ENCODE measurements at regions not wholly inside any gene's neighbourhood (a gene's known extent, or its start where the extent isn't known, plus 50 kb on each side); places are given as distances from the start of the nearest gene placed in this dataset.

DNA sequence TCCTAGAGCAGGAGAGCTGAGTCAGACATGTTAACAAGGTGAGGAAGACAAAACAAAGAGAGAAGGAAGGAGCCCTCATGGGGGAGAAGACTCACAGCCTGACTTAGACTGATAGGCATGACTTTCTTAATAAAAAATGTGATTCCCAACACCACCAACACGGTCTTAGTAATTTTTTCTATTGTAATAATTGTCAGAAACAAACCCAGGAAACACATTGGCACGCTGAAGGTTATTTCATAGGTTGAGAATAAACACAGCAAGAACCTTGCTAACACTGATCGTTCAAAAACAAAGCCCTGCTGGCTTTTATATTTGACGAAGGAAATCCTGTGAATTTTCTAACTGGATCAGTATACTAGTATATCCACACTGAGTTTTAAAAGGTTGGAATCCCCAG, 286.8 kb downstream of the HACE1 start:
- DNase-seq = no peak

DNA sequence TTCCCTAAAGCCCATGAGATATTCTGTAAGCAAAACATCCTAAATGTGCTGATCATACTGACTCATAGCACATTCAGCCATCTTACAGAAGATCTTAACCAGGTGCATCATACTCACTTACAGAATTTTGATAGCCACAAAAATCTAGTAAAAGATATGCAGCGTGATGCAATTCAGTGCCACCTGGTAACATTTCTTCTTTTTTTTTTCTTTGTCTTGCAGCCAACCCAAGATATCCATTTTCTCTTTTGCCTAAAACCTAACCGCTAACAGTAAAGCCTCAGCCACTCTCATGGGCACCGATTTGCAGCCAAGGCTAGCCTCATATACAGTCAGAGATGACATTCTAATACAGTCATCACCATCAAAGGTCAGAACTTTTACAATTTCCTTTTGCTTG, 293.3 kb downstream of the HACE1 start:
- DNase-seq = no peak

DNA sequence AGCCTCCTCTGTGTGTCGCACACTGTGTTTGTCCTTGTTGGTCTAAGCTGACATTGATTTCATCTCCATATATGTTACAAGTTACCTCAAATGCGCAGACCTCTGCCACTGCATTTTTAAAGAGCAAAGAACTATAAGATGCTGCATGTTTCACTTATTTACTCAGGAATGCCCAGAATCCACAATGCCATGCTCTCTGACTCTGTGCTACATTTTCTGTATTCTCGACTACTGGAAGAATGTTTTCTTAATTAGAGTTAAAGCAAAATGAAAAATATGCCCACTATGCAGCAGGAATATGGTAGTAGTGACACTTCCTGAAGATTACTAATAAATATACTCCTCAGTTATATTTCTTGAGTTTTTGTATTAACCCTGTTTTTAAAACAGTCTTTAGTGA, 296.4 kb downstream of the HACE1 start:
- DNase-seq = no peak

DNA sequence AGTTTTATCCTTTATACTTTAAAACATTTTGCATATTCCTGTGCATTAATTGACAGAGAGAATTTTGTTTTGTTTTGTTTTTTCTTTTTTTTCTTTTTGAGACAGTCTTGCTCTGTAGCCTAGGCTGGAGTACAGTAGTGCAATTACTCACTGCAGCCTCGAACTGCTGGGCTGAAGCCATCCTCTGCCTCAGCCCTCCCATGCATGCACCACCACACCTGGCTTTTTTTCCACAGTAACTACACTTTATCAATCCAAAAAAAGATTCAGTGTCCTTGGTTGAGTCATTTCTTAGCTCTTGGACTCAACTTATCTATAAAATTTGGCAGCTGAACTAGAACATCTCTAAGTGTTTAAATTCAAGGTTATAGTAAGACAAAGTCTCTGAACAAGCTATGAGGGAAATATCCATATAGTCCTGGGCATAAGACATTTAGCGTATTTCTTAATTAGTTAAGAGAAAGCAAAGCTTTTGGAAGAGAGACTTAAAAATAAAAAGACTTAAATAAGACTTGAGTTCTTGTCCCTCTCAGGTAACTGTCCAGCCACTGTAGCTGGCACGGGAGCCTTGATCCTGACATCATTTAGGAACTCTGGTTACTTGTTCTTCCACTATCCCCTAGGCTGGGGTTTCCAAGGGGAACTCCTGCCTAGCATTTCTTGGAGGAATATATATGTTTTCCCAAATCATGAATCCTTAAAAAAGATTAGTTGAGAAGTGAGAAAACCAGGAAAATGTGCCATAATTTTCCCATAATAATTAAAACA, 300.1 kb downstream of the HACE1 start:
- no peak for DNase-seq

DNA sequence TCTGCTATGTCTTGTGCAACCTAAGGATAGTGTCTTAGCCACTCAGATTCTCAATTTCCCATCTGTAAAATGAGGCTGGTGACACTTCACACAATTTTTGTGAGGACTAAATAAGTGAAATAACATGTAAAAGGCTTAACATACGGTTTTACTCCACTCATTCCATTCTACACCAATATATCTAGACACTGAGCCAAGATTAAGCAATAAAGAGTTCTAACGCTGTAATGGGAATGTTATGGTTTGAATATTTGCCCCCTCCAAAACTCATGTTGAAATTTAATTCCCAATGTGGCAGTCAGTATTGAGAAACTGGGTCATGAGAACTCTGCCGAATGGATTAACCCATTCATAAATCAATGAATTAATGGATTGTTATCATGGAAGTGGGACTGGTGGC, 301.0 kb downstream of the HACE1 start:
- DNase-seq = no peak

DNA sequence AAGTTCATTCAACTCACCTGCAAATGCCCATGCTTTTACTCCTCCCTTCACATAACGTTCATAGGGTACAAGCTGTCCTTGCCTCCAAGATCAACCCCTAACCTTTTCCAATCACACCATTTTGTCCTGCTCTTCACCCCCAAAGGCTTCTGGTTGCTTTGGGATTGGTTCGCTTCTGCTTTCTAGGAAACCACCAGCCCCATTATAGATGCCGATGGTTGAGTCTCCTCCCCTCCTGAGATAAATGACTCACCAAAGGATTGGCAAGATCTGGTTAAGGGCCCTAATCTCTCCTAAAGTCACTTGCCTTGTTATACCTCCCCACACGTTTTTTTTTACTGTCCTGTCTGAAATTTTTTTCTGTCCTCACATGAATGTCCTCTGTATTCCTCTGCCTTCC, 311.4 kb downstream of the HACE1 start:
- no peak for DNase-seq

DNA sequence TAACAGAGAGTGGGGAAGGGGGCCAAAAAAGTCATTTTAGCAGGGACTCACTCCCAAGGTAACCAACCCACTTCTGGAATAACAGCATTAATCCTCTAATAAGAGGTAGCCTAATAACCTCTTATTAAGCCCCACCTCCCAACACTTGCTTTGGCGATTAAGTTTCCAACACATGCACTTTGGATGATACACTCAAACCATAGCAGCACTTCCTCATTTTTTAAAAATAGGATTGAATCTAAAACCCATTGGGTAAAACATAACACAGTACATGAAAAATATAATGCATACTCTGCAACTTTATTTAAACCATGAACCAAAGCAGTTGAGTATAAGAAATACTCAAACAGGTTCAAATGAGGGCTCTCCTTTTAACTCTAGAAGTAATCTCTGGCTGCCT, 318.3 kb downstream of the HACE1 start:
- no peak for DNase-seq

DNA sequence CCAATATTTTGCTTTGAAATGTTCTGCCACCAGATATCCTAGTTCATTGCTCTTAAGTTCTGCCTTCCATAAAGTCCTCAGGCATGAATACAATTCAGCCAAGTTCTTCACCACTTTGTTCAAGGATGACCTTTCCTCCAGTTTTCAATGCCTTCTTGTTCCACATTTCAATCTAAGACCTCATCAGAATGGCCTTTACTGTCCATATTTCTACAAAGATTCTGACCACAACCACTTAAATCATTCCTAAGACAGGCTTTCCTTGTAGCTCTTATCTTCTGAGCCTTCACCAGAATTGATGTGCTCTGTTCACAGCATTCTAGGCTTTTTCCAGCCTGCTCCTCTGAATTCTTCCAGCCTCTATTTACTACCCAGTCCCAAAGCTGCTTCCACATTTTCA, 319.0 kb downstream of the HACE1 start:
- no peak for DNase-seq

DNA sequence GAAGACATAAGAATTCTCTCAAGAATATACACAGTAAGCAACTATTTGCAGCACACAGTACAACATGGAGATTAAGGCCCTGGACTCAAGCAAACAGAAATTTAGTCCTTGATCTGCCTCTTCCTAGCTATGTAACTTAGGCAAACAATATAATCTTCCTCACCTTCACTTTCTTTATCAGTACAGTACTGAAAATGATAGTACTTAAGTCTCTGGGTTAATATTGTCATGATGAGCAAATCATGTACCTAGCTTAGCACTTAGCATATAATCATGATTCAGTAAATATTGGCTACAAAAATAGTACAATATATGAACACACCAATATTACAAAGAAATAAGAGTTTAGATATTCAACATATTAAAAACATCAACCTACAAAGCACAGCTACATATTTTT, 320.5 kb downstream of the HACE1 start:
- DNase-seq = no peak

DNA sequence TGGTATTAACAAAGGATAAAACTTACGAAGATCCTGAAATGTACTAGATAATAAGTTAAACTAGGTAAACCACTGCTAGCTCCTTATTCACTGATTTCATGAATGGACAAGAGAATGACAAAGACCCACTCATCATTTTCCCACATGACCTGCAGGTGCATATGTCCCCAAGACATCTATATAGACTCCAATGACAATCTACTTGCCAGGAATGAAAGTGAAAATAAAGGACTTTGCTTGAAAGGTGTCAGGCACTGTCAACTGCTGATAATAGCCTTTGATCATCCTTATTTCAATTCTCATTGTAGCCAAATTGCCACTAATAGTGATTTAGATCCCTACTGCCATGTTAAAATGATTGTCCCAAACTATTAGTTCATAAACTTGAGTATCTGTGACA, 321.8 kb downstream of the HACE1 start:
- DNase-seq = no peak

DNA sequence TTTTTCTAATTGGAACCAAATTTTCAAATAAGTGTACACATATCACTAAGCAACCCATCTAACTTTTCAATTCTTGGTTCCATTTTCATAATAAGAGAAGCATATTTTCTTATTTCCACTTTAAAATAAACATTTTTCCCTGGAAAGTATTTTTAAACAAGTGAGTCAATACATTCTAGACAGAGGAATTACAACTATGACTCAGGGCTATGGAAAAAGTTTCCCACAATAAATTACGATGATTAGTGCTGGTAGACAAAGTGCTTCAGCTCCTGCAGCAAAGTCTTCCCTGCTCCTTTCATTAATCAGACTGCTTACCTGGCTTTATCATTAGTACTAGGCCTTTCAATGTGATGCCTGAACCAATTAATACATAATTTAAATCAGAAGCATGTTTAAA, 322.5 kb downstream of the HACE1 start:
- DNase-seq = no peak

DNA sequence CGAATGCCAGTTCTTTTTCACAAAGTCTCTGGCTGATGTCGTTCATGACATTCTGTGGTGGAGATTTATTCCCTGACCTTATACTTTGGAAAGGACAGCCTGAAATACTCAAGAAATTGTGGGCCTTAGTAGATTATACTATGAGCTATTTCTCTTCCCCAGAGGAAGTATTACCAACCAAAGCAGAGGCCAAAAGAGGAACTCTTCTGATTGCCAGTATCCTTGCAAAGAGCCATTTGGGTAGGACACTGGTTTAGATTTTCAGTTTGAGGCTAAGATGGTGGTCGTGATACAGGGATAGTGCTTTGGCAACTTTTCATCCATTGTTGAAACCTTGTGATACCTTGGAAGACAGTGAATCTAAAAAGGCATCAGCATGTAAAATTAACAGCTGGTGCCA, 327.3 kb downstream of the HACE1 start:
- DNase-seq = no peak

DNA sequence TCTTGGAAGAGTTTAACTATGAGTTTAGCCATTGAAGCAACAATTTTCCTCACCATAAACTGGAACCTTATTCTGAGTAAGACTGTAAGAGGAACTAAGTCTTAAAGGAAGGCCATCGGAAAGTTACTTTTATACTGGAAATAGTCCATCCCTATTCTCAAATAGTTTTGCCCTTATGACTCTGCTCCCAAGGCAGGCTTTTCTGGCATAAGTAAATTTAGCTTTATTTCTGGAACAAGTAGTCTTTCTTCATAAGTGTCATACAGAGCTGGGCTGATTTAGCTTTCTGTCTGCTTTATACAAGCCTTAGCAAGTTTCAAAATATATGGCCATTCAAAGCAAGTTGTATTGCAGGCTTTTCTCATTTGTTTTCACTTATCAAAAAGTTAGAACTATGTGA, 328.1 kb downstream of the HACE1 start:
- DNase-seq = no peak

DNA sequence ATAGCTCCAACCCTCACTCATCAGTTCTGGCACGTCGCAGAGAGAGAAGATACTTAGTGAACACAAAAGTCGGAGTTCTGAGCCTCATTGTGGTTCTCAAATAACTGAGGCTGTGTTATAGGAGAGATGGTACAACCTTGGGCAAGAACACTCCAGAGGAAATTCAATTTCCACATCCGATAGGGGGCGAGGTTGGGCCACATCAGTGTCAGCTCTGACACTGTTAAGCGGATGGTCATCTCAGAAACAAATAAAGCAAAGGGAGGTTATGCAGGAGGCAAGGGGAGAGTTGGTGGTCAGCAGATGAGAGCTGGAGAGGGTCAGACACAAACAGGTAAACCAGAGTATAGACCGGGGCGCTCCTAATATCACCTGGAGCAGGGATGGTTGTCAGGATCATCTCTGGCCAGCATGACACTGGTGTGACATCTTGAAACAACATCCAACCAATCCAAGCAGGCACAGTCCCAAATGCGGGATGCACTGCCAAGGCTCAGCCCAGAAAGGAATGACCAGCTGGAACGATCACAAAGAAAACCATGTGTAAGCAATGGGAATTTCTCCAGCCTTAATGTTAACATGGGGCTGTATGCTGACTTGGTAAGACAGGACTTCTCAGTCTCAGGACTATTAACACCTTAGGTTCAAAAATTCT, 331.8 kb downstream of the HACE1 start:
- DNase-seq = no peak

DNA sequence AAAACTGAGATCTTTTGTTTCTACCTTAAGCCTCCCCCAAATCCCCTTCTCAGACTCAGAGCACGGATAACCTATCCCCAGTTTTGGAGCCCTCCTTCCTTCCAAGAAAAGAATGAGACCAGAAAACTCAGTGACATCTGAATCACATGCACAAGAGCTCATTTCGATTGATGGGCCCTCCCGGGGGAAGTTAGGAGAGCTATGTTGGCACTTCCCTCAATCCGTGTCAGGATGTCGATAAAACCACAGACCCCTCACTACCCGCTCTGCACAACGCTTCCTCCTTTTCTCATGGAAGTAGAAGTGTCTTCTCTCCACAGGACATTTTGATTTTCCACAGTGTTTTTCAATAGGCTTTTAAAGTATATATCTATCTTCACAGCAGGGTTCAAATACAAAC, 332.4 kb downstream of the HACE1 start:
- no peak for DNase-seq

DNA sequence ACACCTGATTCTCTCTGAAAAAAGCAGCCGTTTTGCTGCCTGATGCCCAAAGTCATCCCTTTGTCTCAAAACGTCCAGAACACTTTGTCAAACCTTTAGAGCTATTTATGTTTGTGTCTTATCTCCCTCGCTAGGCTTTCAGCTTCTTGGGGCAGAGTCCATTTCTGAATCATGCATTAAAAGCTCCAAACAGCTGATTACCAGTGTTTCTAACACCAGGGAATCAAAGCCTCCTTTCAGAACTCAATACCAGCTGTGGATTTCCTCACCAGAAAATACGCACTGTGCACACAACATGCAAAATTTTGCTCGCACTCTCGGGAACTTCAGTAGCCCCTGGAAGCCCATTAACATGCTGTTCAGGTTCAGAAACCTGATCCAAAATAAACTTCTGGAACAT, 333.3 kb downstream of the HACE1 start:
- no peak for DNase-seq

DNA sequence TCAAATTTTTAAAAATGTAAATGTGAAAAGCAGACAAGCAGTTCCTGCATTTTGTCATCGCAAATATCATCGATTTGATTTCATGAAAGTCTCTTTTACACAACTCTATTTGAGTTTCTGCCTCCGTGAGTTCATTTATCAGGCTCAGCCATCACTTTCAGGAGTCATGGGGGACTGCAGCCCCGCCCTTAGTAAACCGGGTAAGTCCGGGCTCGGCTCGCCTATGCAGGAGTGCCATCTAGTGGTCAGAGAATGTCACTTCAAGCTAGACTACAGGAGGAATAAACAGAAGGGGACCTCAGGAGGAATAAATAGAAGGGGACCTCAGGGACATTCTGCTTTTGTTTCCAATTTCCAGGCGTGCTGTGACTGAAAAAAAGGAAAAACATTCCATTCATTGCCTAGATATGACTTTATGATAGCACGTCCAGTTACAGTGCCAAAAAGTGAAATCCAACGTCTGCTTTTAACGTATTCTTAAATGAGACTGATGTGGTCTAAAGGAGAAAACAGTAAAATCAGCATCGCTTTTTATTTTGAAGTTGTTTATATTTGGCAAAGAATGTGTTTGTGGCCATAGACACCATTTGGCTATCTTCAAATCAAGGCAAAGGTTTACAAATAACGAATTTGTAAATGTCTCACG, 333.9 kb downstream of the HACE1 start:
- peak; percentile 5 to 29 (median 12) for DNase-seq

DNA sequence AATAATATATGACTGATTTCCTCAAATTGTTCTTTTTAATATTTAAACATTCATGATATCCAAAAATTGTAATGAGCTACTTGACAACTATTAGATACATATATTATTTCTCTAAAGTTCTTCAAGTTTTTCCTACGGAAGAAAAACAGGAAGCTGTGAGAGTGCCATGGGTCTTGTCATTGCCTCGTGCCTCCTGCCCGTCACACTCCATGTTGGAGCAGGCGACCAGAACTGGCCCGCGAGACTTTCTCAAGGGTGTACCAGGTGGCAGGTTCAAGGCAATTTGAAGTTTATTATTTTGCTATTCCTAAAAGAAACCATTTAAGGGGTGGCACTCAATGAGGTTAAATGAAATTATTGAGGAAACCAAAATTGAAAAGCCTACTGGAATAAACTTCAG, 337.2 kb downstream of the HACE1 start:
- no peak for DNase-seq

DNA sequence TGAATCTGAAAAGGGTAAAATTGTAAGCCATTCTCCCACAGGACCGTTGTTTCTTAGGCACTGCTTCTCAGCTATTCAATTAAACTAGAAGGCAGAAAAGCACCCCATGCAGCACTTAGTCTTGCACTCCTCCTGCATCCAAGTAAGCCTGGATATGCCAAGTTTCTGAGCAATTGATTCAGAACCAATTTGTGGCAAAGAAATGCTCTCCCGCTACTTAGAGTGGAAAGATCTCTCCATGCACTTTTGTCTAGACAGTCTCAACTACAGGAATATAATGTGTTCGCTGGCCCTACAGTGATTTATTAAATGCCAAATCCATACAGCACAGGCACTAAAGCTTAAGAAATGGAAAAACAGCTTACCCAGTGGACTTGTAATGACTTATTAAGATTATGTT, 338.5 kb downstream of the HACE1 start:
- no peak for DNase-seq

DNA sequence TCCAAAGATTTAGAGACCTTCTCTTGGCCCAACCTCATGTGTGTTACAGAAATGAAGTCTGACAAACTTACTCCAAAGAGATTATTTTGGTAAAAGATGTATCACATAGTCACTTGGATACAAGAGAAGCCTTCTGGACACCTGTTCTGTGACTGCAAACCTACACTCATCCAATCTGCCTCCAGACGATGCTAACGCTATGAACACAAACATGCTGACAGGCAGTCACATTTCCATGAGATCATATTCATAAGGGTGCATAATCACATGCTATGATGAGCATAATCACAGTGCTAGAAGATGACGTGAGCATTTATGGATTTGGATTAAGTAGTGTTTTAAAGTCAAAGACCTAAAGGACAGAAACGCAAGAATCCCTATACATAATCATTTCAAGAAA, 340.2 kb downstream of the HACE1 start:
- DNase-seq = no peak

DNA sequence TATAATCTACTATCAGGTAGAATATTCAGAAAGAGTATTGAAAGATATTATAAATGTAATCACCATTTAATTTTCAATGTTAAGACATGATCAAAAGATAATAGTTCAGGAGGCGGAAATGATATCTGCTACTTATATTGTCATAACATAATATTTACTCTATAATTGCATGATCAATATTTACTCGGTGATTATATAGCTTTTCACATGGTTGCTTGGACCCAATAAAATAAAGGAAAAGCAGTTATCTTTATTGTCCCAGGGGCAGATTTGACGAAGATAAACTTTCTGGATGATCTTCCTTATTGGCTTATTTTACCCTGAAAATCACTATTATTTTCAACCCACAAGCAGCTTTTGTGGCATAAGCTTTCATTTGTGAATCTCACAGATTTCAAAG, 350.4 kb downstream of the HACE1 start:
- no peak for DNase-seq

DNA sequence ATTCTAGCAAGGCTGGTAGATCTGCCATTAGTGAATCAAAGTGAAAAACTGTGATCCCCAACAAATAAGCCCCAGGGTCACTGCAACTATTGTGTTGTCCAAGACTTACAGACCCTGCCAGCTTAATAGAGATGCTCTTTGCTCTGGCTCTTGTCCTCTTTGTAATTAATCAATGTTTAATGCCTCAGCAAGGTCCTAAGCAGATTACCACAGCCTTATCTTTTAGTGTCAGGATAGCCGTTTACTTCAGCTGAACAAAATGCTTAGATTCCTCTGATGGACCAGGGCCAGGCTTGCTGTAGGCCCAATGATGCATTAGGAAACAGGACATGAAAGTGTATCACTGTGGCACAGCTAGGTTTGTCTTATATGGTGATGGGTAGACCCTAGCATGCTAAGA, 353.3 kb downstream of the HACE1 start:
- no peak for DNase-seq

DNA sequence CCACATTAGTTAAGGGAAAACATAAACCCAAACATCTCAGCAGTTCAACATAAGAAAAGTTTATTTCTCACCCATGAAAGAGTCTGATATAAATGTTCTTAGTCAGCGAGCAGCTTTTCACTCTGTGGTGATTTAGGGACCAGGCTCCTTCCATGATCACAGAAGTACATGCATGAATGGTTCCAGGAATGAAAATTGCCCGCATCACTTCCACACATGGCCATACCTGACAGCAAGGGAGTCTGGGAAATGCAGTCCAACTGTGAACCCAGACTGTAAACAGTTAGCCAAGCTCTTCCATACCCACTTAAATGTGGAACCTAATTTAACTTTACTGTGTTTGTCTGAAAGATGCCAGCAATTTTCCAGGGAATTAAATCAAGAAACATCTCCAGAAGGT, 353.9 kb downstream of the HACE1 start:
- DNase-seq = no peak

DNA sequence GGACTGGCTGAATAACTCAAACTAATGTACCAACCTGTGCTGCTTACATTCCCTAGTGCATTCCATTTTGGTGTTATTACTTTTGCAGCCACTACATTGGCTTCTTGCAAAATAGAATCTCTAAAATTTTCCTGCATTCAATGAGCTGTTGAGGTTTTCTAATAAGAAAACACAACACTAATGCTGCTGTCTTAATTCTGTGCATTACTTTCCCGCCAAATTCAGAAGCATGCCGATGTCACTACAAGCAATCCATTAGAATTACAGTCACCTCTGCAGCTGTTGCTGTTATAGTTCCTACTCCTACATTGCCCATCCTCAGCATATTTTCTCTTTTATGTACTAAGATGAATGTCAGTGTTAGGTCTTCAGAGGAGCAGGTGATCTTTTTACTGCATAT, 359.5 kb downstream of the HACE1 start:
- DNase-seq = no peak

DNA sequence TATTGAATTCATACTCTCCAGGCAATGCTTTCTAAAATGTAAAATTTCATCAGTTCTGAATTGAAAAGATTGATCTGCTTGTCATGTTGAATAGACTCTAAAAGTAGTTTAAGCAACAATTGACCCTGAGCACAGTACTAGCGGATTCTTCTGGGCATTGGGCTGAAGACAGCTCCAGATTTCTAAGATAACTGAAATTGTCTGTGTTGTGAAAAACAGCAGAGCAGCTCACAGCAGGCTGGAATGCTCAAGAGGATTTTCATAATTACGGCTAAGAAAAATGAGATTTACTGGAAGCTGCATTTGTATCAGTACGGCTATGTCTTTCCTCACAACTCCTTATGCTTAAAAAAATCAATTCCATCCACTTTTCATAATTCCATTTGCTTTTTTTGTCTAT, 373.7 kb downstream of the HACE1 start:
- no peak for DNase-seq

Measured in activated naive CD4-positive, alpha-beta T cell (primary cell).